ENCODE measurements at regions not wholly inside any gene's neighbourhood (a gene's known extent, or its start where the extent isn't known, plus 50 kb on each side); places are given as distances from the start of the nearest gene placed in this dataset.

DNA sequence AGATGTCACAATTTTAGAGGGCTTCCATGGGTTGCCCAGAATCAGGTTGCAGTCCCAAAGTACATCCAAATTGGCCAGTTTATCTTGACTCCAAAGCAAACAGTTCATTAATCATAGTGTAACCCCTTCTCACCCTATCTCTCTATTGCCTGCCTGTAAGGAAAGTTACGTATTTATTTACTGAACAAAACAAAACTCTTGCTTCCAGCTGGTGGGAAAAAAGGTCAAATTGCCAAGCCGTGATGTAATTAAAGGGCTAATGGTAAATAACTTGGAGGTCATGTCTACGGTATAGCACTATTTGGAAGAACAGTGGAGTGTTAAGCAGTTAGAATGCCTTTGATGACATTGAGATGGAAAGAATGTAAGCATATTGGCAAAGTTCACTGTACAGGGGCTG lies 214.0 kb downstream of the DLEU7 start:
- TF ChIP-seq POLR2A (IDR thresholded peaks at IDR 0.05): no peak
- TF ChIP-seq, protein P1, sequence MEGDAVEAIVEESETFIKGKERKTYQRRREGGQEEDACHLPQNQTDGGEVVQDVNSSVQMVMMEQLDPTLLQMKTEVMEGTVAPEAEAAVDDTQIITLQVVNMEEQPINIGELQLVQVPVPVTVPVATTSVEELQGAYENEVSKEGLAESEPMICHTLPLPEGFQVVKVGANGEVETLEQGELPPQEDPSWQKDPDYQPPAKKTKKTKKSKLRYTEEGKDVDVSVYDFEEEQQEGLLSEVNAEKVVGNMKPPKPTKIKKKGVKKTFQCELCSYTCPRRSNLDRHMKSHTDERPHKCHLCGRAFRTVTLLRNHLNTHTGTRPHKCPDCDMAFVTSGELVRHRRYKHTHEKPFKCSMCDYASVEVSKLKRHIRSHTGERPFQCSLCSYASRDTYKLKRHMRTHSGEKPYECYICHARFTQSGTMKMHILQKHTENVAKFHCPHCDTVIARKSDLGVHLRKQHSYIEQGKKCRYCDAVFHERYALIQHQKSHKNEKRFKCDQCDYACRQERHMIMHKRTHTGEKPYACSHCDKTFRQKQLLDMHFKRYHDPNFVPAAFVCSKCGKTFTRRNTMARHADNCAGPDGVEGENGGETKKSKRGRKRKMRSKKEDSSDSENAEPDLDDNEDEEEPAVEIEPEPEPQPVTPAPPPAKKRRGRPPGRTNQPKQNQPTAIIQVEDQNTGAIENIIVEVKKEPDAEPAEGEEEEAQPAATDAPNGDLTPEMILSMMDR (IDR thresholded peaks at IDR 0.05): no peak

All from vagina (tissue), 2 donors.